ENCODE measurements at regions not wholly inside any gene's neighbourhood (a gene's known extent, or its start where the extent isn't known, plus 50 kb on each side); places are given as distances from the start of the nearest gene placed in this dataset.
A peak's percentile ranks its signal among the peaks of the same experiment; 100 is the strongest.
"Not testable (repeated sequence)": the region's sequence is repeated elsewhere in the genome, so short reads cannot be mapped to it uniquely, and the experiment has no call there.

DNA sequence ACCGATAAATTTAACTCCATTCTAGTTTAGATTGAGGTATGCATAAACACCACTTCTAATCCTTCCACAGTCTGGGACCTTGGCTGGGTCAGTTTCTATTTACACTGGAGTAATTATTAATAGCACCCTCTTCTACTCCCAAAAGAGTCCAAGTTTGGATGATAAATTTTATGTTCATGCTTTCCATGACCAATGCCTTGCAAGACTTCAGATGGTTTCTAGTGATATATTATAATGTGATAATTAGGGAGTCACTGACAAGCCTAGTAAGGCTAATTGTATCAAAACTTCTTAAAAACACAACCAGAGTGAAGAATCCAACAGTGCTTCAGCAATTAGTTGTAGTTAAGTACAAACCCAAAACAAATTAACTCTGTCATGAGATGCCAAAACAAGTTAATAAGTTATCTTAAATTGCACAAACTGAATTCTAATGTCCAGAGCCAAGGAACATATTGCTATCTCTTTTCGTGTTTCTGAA lies 489.6 kb downstream of the TTLL7 start:
- no peak for DNase-seq (ENCODE audit: low spot score)

DNA sequence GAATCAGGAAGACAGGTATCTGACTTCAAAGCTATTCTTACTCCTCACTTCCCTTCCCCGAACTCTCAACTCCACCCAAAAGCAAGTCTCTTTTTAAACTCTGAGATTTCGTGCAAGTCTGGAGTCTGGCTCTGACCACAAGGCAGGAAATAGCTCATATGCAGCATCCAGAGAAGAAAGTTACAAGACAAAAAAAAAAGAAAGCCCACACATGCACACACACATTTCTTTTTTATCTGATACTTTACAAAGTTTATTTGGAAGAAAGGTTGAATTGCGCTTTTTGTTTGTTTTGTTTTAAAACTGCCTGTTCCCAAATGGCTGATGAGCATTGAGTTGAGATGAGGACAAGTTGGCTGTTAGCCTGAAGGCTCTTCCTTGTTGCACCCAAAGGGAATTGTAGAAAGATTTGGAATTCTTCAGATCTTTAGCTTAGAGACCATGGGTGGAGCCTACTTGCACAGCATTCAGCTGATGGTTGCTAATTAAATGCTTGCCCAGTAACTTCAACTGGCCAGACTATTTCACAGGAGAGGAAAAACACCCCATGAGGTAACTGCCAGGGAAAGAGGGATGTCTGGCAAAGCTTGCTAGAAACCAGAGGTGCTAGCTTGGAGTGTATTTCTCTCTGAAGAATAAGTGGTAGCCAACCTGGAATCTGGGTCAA lies 490.3 kb downstream of the TTLL7 start:
- no peak for DNase-seq (ENCODE audit: low spot score)

DNA sequence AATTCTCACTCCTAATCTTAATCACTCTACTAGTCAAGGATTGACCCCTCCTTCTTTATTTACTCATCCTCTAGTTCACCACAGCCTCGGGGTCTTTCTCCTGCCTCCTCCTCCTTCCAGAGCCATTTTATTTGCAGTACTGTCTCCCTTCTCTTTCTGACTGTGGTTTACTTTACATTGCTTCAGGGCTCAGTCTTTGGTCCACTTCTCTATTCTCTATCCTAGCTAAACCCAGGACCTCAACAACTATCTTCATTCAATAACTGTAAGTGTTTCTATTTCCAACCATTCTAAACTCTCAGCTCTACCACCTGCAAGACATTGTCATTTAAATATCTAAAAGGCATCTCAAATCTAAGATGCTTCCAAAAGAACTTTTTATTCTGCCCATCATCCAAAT lies 493.8 kb downstream of the TTLL7 start:
- DNase-seq (ENCODE audit: low spot score) = no peak

DNA sequence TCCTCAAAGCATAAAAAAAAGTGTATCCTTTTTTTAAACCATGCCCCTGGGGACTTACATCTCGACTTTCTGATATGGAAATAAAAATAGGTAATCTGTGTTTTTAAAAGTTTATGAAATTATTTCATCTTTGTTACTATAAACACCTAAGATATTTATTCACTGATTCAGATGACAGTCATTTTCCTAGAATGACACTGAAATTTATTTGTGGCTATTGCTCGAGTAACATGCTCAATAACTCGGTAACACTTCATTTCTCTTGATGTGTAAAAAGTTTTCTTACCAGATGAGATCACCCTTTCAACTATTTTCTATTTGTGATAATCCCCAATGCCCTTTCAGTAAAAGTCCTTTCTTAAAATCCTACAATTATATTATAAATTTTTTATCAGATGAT lies 495.8 kb downstream of the TTLL7 start:
- no peak for DNase-seq (ENCODE audit: low spot score)

DNA sequence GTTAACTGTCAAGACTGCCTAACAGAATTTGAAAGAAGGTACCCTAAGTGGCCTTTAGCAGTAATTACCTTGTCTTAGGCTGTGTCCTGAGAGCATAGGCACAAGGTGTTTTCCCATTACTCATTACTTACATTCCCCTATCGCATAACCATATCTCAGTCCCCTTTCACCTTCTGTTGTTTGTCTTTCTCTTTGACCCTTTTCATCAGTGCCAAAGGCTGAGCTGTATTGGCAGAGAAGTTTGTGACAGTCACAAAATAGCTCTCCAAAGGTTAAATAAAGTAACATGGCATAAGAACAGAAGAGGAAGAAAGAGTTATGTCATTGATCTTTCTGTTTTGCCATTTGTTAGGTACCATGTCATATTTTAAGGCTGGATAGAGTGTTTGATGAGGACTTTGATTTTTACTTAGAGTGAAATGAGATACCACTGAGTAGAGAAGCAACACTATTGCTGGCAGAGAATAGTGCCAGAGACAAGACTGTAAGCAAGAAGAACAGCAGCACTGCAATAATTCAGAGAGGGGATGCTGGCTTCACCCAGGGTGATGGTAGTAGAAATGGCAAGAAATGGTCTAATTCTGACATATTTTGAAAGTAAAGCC lies 497.8 kb downstream of the TTLL7 start:
- DNase-seq (ENCODE audit: low spot score) = no peak

DNA sequence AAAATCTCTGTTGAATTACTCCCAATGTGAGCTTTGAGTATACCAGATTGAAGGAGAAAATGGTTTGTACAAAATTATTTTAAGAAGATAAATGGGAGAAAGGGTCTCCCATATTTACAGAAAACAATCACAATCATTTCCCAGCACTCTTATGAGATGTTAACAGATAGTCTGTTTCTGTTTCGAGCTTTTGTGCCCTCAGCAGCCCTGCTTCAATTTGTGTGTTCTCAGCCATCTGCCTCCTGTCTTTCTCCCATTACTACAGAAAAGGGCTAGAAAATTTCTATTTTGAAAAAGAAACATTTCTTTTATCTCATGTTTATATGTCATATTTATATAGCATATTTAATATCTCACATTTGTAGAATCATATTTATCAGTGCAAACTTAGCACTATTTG lies 498.4 kb downstream of the TTLL7 start:
- no peak for DNase-seq (ENCODE audit: low spot score)

DNA sequence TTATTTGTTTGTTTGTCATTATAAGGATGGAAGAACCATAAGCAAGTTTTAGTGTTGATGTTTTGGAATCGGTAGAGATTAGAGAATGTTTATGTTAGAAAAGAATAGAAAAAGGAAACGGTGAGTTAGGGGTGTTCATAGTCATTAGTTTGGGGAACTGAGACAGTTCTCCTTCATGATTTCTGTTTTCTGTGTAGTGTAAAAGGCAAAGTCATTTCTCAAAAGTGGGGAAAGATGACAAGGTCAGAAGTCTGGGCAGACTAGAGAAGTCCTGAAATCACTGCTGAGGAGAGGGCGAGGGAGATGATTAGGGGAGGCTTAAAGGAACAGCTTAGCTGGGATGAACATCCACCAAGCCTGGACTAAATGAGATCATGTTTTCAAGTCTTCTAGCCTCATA lies 498.9 kb downstream of the TTLL7 start:
- DNase-seq (ENCODE audit: low spot score) = no peak

DNA sequence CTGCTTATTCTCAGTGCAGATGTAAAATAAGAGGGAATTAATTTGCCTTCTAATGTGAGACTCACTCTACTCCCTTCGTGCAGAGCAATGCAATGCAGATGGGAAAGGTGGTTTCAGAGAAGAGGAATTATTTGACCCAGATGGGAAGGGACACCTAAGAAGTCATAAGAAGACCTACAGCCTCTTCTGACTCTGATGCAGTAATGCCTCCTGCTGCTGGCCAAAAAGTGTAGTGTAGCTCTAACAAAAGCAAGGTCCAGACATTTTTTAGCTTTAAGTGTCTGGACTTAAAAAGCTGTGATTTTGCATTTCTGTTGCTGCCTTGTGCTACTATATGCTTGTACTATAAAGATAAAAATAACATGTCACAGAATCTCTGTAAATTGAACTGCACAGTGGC lies 501.4 kb downstream of the TTLL7 start:
- DNase-seq (ENCODE audit: low spot score) = peak; percentile 9

DNA sequence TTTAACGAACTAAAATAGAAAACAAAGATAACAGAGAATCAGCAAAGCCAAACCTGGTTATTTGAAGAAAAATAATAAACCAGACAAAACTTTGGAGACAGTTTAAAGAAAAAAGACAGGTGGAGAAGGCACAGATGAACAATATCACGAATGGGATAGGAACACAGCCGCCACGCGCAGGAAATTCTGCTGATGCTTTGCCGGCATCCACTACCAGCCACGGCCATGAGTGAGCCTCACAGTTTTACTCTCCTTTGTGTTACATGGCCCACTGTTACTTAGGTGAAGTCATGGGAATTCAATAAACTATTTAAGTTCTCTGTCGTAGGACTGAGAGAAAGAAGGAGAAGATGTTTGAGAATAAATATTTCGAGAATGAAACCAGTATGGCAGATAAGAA lies 503.4 kb downstream of the TTLL7 start:
- no peak for DNase-seq (ENCODE audit: low spot score)

DNA sequence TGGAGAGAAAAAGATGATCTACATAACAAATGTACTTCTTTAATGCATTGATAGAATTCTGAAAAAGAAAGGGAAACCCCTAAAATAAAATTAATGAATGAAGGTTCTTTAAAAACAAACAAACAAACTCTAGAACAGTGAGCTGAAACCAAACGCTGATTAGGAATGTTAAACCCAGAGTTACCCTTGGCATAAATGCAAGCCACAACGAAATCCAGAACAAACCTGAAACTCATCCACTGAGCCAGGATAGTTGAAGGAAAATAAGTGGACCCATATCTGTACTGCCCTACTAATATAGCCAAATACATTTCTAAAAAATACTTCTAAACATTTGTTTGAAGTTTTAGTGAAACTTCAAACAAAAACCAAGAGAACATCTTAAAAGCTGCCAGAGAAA lies 505.3 kb downstream of the TTLL7 start:
- no peak for DNase-seq (ENCODE audit: low spot score)

DNA sequence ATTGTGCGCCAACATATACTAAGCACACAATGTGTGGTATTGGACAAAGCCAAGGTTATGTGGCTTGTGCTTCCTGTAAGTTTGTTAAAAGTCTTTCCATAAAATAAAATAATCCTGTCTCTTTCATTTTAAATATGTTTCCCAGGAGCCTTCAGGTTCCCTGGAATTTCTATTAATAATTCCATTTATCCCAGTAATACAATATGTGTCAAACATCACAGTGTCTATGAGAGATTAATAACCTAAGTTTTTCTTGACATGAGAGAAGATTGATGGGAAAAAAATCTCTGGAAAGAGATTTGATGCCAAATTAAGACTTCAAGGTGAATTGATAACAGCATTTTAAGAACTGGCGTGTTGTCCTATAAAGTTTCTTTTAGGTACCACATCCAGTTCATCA lies 507.0 kb downstream of the TTLL7 start:
- DNase-seq (ENCODE audit: low spot score) = no peak

DNA sequence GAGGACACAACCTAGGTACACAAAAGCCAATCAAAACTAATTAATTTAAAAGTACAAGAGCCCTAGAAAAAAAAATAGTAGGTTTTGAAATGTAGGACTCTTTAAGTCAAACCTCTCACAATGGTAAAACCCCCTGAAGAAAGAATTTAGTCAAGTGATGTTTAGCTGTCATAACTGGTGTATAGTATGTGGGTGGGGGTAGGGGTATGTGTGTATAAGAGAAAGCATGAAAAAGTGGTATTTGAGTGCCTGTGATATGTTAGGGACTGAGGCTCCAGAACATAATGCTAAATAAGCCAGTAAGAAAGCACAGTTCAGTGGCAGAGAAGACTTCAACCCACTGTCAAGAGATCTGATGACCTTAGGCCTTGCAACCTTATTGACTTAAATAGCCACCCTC lies 507.9 kb downstream of the TTLL7 start:
- DNase-seq (ENCODE audit: low spot score) = no peak

DNA sequence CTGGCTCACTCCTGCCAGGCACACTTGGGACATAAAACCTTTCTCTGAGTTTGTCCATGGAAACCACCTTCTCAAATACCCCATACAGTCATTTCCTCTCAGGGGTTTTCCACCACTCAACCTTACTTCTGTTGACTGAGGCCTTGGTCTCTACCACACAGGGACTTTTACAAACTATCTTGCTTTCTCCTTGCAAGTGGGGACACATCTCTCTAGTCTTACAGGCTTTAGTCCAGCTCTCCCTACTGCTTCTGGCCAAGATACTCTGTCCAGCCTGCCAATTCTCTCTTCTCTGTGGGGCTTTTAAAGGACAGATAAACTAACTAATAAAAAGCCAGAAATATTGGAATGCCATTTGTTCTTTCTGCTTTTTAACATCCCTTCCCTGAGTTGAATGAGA lies 510.8 kb downstream of the TTLL7 start:
- not testable (repeated sequence) for DNase-seq (ENCODE audit: low spot score)

DNA sequence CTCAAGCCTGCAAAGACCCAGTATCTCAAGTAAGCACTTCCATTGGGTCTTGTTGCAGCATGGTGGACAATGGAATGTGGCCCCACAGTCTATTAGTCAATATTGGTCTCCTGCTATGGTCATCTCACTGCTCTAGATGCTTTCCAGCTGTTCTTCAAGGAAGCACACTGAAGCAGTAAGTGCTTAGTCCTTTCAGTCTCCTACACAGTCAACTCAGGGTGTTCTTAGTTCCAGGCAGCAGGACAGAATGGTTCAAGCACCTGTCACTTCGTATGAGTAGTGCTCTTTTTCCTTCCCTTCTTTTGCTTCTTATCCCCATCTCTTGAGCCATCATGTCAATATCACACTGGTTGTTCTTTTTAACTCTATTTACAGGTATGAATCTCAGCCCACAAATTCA lies 511.5 kb downstream of the TTLL7 start:
- not testable (repeated sequence) for DNase-seq (ENCODE audit: low spot score)

DNA sequence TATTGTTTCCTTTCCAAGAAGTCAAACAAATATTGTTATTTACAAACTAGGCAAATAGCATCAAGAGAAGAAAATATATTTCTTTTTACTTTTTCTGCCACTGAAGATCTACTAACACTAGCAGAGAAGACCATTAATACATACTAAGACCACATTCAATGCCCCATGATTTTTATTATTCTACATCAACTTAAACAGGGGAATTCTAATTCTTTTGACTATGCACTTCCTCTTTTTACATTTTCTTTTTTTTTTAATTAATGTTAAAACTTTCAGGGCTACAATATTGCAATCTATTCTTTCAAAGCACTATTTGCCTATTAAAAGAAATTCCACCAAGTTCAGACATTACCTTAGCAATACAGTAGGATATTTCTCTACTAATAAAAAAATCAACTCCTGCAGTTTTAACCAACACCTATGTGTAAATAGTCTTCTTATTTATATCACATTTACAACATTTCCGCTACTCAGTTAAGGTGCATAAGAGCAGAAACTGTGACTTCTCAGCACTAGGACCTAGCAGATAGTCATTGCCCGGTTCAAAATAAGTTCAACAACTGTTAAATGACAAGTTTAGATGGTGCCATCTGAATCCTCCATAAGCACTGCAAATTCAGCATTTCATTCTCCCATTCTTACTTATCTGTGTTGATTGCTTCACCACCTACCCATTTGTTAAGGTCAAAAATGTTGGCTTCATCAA lies 513.5 kb downstream of the TTLL7 start:
- DNase-seq (ENCODE audit: low spot score) = not testable (repeated sequence)

DNA sequence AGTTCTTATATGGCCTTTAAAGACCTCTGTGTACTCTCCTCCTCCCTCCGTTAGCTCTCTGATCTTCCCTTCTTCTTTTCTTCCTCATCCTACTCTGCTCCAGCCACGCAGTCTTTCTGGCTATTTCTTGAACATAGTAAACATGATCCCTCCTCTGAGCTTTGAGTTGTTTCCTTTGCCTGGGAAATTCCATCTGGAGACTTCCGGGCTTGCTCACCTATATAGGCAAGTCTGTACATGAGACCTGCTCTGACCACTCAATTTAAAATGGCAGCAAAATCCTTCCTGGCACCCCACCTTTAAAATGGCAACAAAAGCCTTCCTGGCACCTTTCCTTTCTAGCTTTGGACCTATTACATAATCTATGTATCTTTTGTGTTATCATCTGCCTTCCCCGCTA lies 517.6 kb downstream of the TTLL7 start:
- not testable (repeated sequence) for DNase-seq (ENCODE audit: low spot score)

DNA sequence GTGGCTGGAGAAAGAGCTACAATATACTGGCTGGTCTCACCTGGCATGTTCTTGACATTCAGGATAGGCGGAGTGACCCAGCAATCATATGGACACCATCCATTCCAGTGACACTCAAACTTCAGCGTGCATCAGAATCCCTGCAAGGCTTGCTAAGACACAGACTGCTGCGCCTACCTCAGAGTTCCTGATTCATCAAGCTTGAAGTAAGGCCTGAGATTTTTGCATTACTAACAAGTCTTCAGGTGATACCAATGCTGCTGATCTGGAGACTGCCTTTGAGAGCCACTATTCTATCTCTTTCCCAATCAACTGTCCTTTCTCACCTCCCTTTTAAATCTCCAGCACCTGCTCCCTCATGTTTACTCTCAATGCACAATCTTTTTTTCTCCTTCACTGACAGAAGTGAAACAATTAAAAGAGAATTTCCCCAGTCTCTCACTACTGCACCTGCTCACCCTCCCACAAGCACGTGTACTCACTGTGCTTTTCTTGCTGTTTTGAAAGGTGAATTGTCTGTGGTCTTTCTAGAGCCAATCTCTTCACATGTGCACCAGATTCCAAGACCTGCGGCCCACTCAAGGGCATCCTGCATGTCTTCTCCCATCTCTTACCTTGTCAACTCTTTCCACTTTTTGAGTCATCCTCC lies 519.2 kb downstream of the TTLL7 start:
- DNase-seq (ENCODE audit: low spot score) = not testable (repeated sequence)

DNA sequence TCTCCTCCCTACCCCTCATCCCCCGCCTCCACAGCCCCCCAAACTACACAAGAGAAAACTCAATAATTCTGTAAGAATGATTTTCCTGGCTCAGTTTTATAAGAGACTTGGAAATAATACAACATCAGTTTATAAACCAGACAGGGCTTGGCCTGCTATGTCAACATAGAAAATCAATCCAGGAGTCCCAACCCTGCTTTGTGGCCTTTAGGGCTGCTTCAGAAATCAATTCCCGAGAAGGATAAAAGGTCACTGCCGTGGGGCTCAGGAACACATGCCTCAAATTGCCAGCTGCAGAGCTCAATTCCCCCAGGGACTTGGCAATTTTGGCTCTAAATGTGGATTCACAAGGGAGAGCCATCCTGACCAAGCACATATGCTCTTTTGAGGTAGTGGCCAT lies 520.8 kb downstream of the TTLL7 start:
- not testable (repeated sequence) for DNase-seq (ENCODE audit: low spot score)

DNA sequence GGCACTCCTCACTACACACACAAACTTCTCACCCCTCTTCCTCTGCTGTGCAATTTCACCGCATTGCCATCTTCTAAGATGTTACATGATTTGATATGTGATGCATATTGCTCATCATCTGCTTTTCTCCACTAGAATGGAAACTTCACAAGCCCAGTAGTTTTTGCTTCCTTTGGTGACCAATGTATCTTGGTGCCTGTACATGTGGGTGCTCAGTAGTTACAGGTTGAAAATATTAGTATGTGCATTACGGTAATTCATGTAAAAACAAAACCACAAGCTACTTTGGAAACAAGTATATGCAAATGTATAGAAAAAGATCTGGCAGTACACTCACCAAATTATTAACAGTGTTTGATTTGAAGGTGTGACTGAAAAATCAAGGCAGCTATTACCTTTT lies 522.4 kb downstream of the TTLL7 start:
- DNase-seq (ENCODE audit: low spot score) = not testable (repeated sequence)

DNA sequence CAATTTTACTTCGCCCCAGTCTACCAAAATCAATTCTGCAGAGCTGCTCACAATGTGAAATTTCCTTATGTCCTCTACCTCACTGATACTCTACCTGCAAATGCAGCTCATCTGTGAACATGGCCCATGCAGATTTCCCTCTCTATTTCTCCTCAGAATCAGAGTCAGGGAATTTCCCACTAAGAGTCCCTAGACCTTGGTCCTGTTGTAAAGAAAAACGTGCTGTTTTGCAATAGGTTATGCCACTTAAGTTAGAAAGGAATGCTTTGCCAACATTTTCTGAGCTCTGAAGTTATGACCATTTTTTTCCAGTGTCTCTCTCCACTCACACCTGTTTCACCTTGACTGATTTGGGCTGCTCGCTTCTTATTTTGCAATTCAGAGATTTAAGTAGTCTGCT lies 524.0 kb downstream of the TTLL7 start:
- not testable (repeated sequence) for DNase-seq (ENCODE audit: low spot score)

DNA sequence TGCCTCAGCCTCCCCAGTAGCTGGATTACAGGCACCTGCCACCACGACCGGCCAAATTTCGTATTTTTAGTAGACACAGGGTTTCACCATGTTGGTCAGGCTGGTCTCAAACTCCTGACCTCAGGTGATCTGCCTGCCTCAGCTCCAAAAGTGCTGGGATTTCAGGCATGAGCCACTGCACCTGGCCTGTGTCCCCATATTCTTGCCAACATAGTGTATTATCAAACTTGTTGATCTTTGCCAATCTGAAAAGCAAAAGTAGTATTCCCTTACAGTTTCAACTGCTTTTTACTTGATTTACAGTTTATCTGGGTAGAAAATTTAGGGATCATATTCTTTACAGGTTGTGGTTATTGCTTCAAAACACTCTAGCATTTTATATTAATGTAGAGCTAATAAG lies 524.9 kb downstream of the TTLL7 start:
- not testable (repeated sequence) for DNase-seq (ENCODE audit: low spot score)

DNA sequence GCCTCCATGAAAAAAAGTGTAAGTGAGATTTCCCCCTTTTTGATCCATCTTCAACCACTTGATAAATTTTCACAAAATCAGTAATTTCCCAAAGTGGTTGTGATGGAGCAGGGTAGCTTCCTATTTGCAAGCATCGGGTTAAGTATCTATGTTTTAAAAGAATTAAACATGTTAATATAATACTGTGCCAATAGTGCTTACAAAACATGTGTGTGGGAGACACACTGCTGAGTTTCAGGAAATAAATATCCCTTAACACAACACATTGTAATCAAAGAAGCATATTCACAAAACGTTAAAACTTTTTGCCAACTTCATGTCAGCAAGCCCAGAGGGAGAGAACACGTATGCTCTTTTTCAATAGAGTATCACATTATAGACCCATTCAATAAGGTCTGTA lies 526.9 kb downstream of the TTLL7 start:
- DNase-seq (ENCODE audit: low spot score) = not testable (repeated sequence)

DNA sequence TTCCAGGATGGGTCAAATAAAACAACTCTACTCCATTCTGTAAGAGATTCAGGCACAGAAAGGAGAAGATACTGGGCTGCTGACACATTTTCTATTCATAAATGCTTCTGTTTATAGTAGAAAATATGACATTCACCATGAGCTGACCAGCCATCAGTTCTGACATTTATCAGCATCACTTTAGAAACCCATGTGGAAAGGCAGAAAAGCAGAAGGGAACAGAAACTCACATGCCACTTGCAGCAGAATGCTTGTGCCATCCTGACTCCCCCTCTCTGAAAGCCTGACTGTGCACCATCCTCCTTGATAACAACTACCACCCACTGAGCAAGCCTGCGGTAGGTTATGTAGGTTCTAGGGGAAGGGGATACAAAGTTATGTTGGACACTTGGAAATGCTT lies 527.7 kb downstream of the TTLL7 start:
- not testable (repeated sequence) for DNase-seq (ENCODE audit: low spot score)

Measured in NAMALWA (cell line).